ENCODE measurements at regions not wholly inside any gene's neighbourhood (a gene's known extent, or its start where the extent isn't known, plus 50 kb on each side); places are given as distances from the start of the nearest gene placed in this dataset.

DNA sequence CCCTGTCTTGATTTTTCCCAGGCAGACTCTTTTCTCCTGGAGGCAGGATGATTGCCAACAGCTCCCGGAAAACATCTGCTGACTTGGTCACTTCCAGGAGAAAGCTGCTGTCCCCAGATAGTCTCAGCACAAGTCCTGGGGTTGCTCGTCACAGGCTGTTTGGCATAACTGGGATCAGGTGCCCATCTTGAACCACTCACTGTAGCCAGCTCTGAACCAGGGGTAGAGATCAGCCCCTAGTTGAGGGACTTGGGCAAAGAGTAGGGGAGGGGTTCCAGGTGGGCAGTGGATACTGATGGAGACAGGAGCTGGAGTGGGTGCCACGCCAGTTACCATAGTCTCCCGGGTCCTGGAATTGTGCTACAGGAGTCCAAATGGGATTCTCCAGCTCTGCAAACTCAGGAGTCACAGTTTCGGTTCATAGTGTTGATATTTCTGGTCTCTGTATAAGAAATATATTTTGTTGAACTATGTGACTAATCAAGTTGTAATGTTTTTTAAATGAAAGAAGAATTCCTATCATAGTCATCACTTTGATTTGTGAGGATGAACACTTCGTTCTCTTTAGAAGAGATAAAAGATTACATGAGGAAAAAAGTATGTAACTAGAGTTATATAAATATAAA is 1154.5 kb downstream of the AACS start:
- TF ChIP-seq EZH2 (IDR thresholded peaks at IDR 0.05; ENCODE audit: borderline replicate concordance, low read depth, low read length, severe bottlenecking), result no peak
- TF ChIP-seq, protein P1, sequence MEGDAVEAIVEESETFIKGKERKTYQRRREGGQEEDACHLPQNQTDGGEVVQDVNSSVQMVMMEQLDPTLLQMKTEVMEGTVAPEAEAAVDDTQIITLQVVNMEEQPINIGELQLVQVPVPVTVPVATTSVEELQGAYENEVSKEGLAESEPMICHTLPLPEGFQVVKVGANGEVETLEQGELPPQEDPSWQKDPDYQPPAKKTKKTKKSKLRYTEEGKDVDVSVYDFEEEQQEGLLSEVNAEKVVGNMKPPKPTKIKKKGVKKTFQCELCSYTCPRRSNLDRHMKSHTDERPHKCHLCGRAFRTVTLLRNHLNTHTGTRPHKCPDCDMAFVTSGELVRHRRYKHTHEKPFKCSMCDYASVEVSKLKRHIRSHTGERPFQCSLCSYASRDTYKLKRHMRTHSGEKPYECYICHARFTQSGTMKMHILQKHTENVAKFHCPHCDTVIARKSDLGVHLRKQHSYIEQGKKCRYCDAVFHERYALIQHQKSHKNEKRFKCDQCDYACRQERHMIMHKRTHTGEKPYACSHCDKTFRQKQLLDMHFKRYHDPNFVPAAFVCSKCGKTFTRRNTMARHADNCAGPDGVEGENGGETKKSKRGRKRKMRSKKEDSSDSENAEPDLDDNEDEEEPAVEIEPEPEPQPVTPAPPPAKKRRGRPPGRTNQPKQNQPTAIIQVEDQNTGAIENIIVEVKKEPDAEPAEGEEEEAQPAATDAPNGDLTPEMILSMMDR (IDR thresholded peaks at IDR 0.05; ENCODE audit: extremely low read depth in 1 of 2, insufficient read depth in 1 of 2, low read depth in 1 of 2, low read length in 2 of 2), result no peak
- TF ChIP-seq FOS (IDR thresholded peaks at IDR 0.05; ENCODE audit: borderline replicate concordance, insufficient read depth, low read length), result no peak
- TF ChIP-seq MYC (IDR thresholded peaks at IDR 0.05; ENCODE audit: low read depth, low read length), result no peak
- no peak for TF ChIP-seq GATA2 (IDR thresholded peaks at IDR 0.05; ENCODE audit: insufficient read depth, insufficient read length, low read depth, low read length)
- no peak for TF ChIP-seq POLR2A (IDR thresholded peaks at IDR 0.05; ENCODE audit: low read depth, low read length)
- TF ChIP-seq POLR2AphosphoS5 (IDR thresholded peaks at IDR 0.05; ENCODE audit: insufficient read depth, low read depth, low read length), result no peak
- no peak for TF ChIP-seq JUN (IDR thresholded peaks at IDR 0.05; ENCODE audit: borderline replicate concordance, insufficient read depth, insufficient read length, low read depth)
- TF ChIP-seq, protein P2, sequence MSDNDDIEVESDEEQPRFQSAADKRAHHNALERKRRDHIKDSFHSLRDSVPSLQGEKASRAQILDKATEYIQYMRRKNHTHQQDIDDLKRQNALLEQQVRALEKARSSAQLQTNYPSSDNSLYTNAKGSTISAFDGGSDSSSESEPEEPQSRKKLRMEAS (IDR thresholded peaks at IDR 0.05; ENCODE audit: insufficient read depth, insufficient read length), result no peak
- ChIA-PET CTCF (no interaction called here), POLR2A (no interaction called here)
- H4K20me1 ChIP-seq (replicated peaks; ENCODE audit: control insufficient read depth, extremely low read depth, insufficient read depth, low read length), result no peaks in the 10 kb centered on the region
- no peak overlapping the region for H3K9ac ChIP-seq (replicated peaks; ENCODE audit: extremely low read depth, insufficient read depth, low read length)
- no peak overlapping the region for H3K4me2 ChIP-seq (ENCODE audit: insufficient read depth, low read length)
- H3K9me1 ChIP-seq (replicated peaks; ENCODE audit: control insufficient read depth, extremely low read depth, insufficient read depth, low read length), result no peaks in the 10 kb centered on the region
- FAIRE-seq, result no peak
- no peak overlapping the region for H2AFZ ChIP-seq (ENCODE audit: low read depth, low read length)
- H3K27ac ChIP-seq (ENCODE audit: insufficient read depth, low read depth, low read length), result no peak overlapping the region
- H3K79me2 ChIP-seq (ENCODE audit: control insufficient read depth, insufficient read depth, low read length), result no peaks in the 10 kb centered on the region
- no peaks in the 10 kb centered on the region for H3K4me1 ChIP-seq (ENCODE audit: control insufficient read depth, extremely low read depth, insufficient read depth, low read length)
- no peak for DNase-seq (ENCODE audit: low read depth, low spot score)
- peaks cover 6% of the 10 kb centered on the region for H3K9me3 ChIP-seq (replicated peaks; ENCODE audit: control insufficient read depth, insufficient read depth, low read length)
- no TSS peak for BruUV-seq (replicated peaks)
- no peaks in the 10 kb centered on the region for H3K36me3 ChIP-seq (ENCODE audit: control insufficient read depth in 2 of 2, extremely low read depth in 1 of 2, insufficient read depth in 2 of 2, low read length in 2 of 2)
- dilution Hi-C loops (cut with MboI; ENCODE audit: extremely low pct_ligation_motif_present, low sequenced_read_pairs) (no loop called here), intact Hi-C loops (cut with micrococcal nuclease) (no loop called here)
- no peak overlapping the region for H3K4me3 ChIP-seq (replicated peaks in 1 of 3; ENCODE audit: insufficient read depth in 1 of 3, low read depth in 1 of 3, low read length in 3 of 3)
- no peaks in the 10 kb centered on the region for H3K27me3 ChIP-seq (ENCODE audit: control insufficient read depth in 2 of 2, insufficient read depth in 2 of 2, low read length in 2 of 2)

Data from endothelial cell of umbilical vein (primary cell).